ENCODE measurements at regions not wholly inside any gene's neighbourhood (a gene's known extent, or its start where the extent isn't known, plus 50 kb on each side); places are given as distances from the start of the nearest gene placed in this dataset.
"Not testable (repeated sequence)": the region's sequence is repeated elsewhere in the genome, so short reads cannot be mapped to it uniquely, and the experiment has no call there.

GRCh38 chr1:8154621-8155052 lies 128.5 kb upstream of the ERRFI1 start:
- DNase-seq (ENCODE audit: extremely low spot score): no peak
- POLR2A ChIA-PET: interaction anchor here (0.5 kb wide), 1 partner anchor 44 kb away, joined by 5 read pairs; no protein-coding TSS in a partner anchor
- no peak for TF ChIP-seq CTCF (IDR thresholded peaks at IDR 0.05; ENCODE audit: control extremely low read depth, extremely low read depth, low read depth, missing control alignments)
- CTCF ChIA-PET: interaction anchor here (2.0 kb wide), 1 partner anchor 9 kb away, joined by 5 read pairs; no protein-coding TSS in a partner anchor

- DNase-seq (ENCODE audit: extremely low spot score): no peak
- no peak for TF ChIP-seq CTCF (IDR thresholded peaks at IDR 0.05; ENCODE audit: control extremely low read depth, extremely low read depth, low read depth, missing control alignments)
- POLR2A ChIA-PET: no interaction called here
- CTCF ChIA-PET: interaction anchor here (2.0 kb wide), 1 partner anchor 8 kb away, joined by 5 read pairs; no protein-coding TSS in a partner anchor
These were observed 127.9 kb upstream of the ERRFI1 start for GRCh38 chr1:8153961-8154360.

- ChIA-PET POLR2A (no interaction called here), CTCF (no interaction called here)
- no peak for TF ChIP-seq CTCF (IDR thresholded peaks at IDR 0.05; ENCODE audit: control extremely low read depth, extremely low read depth, low read depth, missing control alignments)
- no peak for DNase-seq (ENCODE audit: extremely low spot score)
These were observed 126.9 kb upstream of the ERRFI1 start for GRCh38 chr1:8152731-8153702.

- ChIA-PET POLR2A (no interaction called here), CTCF (interaction anchor here (2.1 kb wide), 1 partner anchor 16 kb away, joined by 4 read pairs; no protein-coding TSS in a partner anchor)
- TF ChIP-seq CTCF (IDR thresholded peaks at IDR 0.05; ENCODE audit: control extremely low read depth, extremely low read depth, low read depth, missing control alignments): no peak
- no peak for DNase-seq (ENCODE audit: extremely low spot score)
These were observed 125.5 kb upstream of the ERRFI1 start for GRCh38 chr1:8151647-8152046.

- DNase-seq (ENCODE audit: extremely low spot score); POLR2A ChIA-PET: not testable (repeated sequence)
These were observed 123.6 kb upstream of the ERRFI1 start for GRCh38 chr1:8149756-8150155.

GRCh38 chr1:8147956-8148355 lies 121.8 kb upstream of the ERRFI1 start:
- CTCF ChIA-PET: interaction anchor here (1.4 to 1.8 kb wide), 2 partner anchors 9 to 172 kb away, joined by 3 to 6 read pairs; no protein-coding TSS in a partner anchor
- POLR2A ChIA-PET: no interaction called here
- no peak for DNase-seq (ENCODE audit: extremely low spot score)
- TF ChIP-seq CTCF (IDR thresholded peaks at IDR 0.05; ENCODE audit: control extremely low read depth, extremely low read depth, low read depth, missing control alignments): no peak

More at GRCh38 chr1:8149756-8150155, 123.6 kb upstream of the ERRFI1 start:
- CTCF ChIA-PET: not testable (repeated sequence)

Data from GM10248 (cell line).